Neural progenitor cell (in vitro differentiated cells): ENCODE measurements at regions not wholly inside any gene's neighbourhood (a gene's known extent, or its start where the extent isn't known, plus 50 kb on each side); places are given as distances from the start of the nearest gene placed in this dataset.
"Not testable (repeated sequence)": the region's sequence is repeated elsewhere in the genome, so short reads cannot be mapped to it uniquely, and the experiment has no call there.

Experiments used
- DNase-seq: peaks from one replicate; pipeline ENCODE4 v3.0.0-alpha.2; 2016; ENCODE audit warnings: low spot score
- H2AFZ ChIP-seq: fragments of 200-600 bp; sonication (generic); replicated peaks from 2 replicates; pipeline ENCODE4 v1.6.1; 2016; ENCODE audit warnings: antibody characterized with exemption
- H3F3A ChIP-seq: fragments of 200-600 bp; sonication (generic); 2 replicates; pipeline ENCODE4 v1.6.1; 2016; ENCODE audit warnings: antibody characterized with exemption, low read depth
- H3K27ac ChIP-seq: fragments of 200-600 bp; sonication (generic); 2 replicates; pipeline ENCODE4 v1.5.1; 2016; ENCODE audit warnings: mild to moderate bottlenecking
- H3K27me3 ChIP-seq: fragments of 200-600 bp; sonication (generic); 2 replicates; pipeline ENCODE4 v1.6.1; 2016; ENCODE audit warnings: mild to moderate bottlenecking, moderate library complexity
- H3K36me3 ChIP-seq: fragments of 200-600 bp; sonication (generic); 2 replicates; pipeline ENCODE4 v1.5.1; 2016
- H3K4me1 ChIP-seq: fragments of 200-600 bp; sonication (generic); 2 replicates; pipeline ENCODE4 v1.6.1; 2016; ENCODE audit warnings: mixed run types
- H3K4me2 ChIP-seq: fragments of 200-600 bp; sonication (generic); 2 replicates; pipeline ENCODE4 v1.6.1; 2016
- H3K4me3 ChIP-seq: fragments of 200-600 bp; sonication (generic); 2 replicates; pipeline ENCODE4 v1.5.1; 2016
- H3K79me2 ChIP-seq: fragments of 200-600 bp; sonication (generic); 2 replicates; pipeline ENCODE4 v1.6.1; 2016; ENCODE audit warnings: low read depth
- H3K9ac ChIP-seq: fragments of 200-600 bp; sonication (generic); 2 replicates; pipeline ENCODE4 v1.6.1; 2016
- H3K9me3 ChIP-seq: fragments of 200-600 bp; sonication (generic); 2 replicates; pipeline ENCODE4 v1.5.1; 2016; ENCODE audit warnings: low read depth
- H4K20me1 ChIP-seq: fragments of 200-600 bp; sonication (generic); 2 replicates; pipeline ENCODE4 v1.6.1; 2016; ENCODE audit warnings: low read depth
- H3K27ac Mint-ChIP-seq: 3 replicates; pipeline ENCODE4 v1.8.0; 2021; ENCODE audit warnings: mixed read lengths
- H3K27me3 Mint-ChIP-seq: 2 replicates; pipeline ENCODE4 v1.8.0; 2022; ENCODE audit warnings: low read depth, mild to moderate bottlenecking, inconsistent platforms, moderate library complexity, mixed read lengths; ENCODE audit not compliant: insufficient read depth
- H3K36me3 Mint-ChIP-seq: 3 replicates; pipeline ENCODE4 v1.8.0; 2021; ENCODE audit warnings: mixed read lengths
- H3K4me1 Mint-ChIP-seq: 3 replicates; pipeline ENCODE4 v1.8.0; 2021; ENCODE audit warnings: mixed read lengths
- H3K4me3 Mint-ChIP-seq: 3 replicates; pipeline ENCODE4 v1.8.0; 2021; ENCODE audit warnings: mild to moderate bottlenecking, moderate library complexity, mixed read lengths
- H3K9me3 Mint-ChIP-seq: 3 replicates; pipeline ENCODE4 v1.8.0; 2020; ENCODE audit warnings: mixed read lengths
- CTCF ChIP-seq: fragments of 200-600 bp; sonication (generic); IDR thresholded peaks from 2 replicates; pipeline ENCODE4 v1.5.1; 2017; ENCODE audit warnings: antibody characterized with exemption, mild to moderate bottlenecking
- EZH2 ChIP-seq: fragments of 200-600 bp; sonication (generic); IDR thresholded peaks from 2 replicates; pipeline ENCODE4 v1.6.1; 2017; ENCODE audit warnings: antibody characterized with exemption, mild to moderate bottlenecking, moderate library complexity
- EZH2phosphoT487 ChIP-seq: fragments of 200-600 bp; sonication (generic); IDR thresholded peaks from 2 replicates; pipeline ENCODE4 v1.6.1; 2017; ENCODE audit warnings: antibody characterized with exemption

DNA sequence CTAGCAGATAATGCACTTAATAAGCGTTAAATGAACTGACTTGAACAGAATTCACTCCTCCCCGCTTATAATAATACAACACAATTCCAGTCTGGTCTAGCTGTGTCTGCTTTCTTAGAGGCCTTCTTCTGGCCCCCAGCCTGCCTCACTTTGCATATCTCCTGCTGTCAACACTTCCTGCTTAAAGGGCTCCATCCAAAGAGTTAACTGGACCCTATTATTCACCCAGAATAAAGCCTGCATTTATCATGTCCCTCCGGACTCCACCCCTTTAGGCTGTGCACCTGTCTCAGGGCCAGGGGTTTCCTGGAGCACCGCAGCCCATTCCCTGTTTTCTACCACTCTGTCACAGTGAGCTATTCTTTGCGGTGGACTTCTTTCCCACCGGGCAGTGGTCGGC, 115.4 kb upstream of the FOXN2 start:
- peak; percentile 53 for DNase-seq
- Mint-ChIP-seq H3K36me3 (no peaks in the 10 kb centered on the region), H3K27ac (no peak overlapping the region)

DNA sequence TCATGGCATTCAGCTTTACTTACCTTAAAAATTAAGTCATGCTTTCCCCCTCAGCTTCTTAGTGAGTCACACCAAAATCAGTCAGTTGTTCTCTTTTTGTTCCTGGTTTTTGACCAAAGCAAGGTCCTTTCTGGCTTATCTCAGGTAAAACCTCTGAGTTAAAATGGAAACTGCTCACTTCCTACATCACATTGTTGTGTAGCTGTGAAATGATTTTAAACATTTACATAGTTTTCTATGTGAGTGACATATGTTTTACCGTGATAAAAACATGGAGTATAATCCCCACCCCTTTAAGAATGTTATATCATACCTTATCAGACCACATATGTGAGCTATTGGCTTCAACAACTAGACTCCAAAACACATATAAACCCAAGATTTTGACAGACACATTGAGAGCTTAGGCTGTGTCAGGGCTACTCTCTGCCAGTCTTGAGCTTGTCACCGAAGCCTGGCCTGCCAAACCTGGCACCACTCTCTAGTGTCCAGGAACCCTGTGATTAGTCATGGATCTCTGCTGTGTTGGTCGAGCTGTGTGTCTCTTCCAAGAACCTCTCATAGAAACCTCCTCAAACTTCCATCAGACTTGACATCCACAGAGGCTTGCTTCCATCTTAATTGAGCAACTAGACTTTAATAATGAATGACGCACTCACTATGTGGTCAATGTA, 113.7 kb upstream of the FOXN2 start:
- Histone ChIP-seq H3K27ac (no peak overlapping the region), H3K36me3 (no peaks in the 10 kb centered on the region), H3F3A (peaks cover 3% of the 10 kb centered on the region), H3K4me1 (peaks cover 27% of the 10 kb centered on the region), H3K4me3 (no peak overlapping the region), H3K27me3 (no peaks in the 10 kb centered on the region), H3K79me2 (no peaks in the 10 kb centered on the region), H3K9me3 (no peaks in the 10 kb centered on the region), H3K4me2 (no peak overlapping the region), H2AFZ (no peak overlapping the region), H3K9ac (no peak overlapping the region), H4K20me1 (no peaks in the 10 kb centered on the region)
- H3K27ac Mint-ChIP-seq = no peak overlapping the region
- TF ChIP-seq EZH2 (no peak), CTCF (no peak), EZH2phosphoT487 (no peak)
- no peak overlapping the region for H3K4me3 Mint-ChIP-seq
- DNase-seq = no peak
- H3K9me3 Mint-ChIP-seq = peaks cover 3% of the 10 kb centered on the region
- no peaks in the 10 kb centered on the region for H3K36me3 Mint-ChIP-seq
- peaks cover 10% of the 10 kb centered on the region for H3K27me3 Mint-ChIP-seq
- H3K4me1 Mint-ChIP-seq = peaks cover 44% of the 10 kb centered on the region

More for the DNA sequence above, 115.4 kb upstream of the FOXN2 start:
- H3K4me1 ChIP-seq = peaks cover 17% of the 10 kb centered on the region
- H3K27me3 ChIP-seq = no peaks in the 10 kb centered on the region
- no peak overlapping the region for H3K9ac ChIP-seq
- TF ChIP-seq EZH2phosphoT487 (no peak), EZH2 (no peak)
- peaks cover 3% of the 10 kb centered on the region for H3F3A ChIP-seq
- Mint-ChIP-seq H3K27me3 (peaks cover 12% of the 10 kb centered on the region), H3K4me3 (peak overlapping the region; percentile 77), H3K4me1 (peaks cover 46% of the 10 kb centered on the region), H3K9me3 (no peaks in the 10 kb centered on the region)
- no peaks in the 10 kb centered on the region for H3K36me3 ChIP-seq
- no peak overlapping the region for H3K27ac ChIP-seq
- no peaks in the 10 kb centered on the region for H3K9me3 ChIP-seq
- H3K79me2 ChIP-seq = no peaks in the 10 kb centered on the region
- H3K4me3 ChIP-seq = no peak overlapping the region
- no peak overlapping the region for H2AFZ ChIP-seq
- H3K4me2 ChIP-seq = peak overlapping the region; percentile 25
- H4K20me1 ChIP-seq = no peaks in the 10 kb centered on the region

GRCh38 chr2:48201435-48201834, 113.0 kb upstream of the FOXN2 start:
- not testable (repeated sequence) for DNase-seq

GRCh38 chr2:48202863-48203642, 111.4 kb upstream of the FOXN2 start:
- H3K9ac ChIP-seq = no peak overlapping the region
- H3K4me1 ChIP-seq = peaks cover 26% of the 10 kb centered on the region
- Mint-ChIP-seq H3K4me1 (peaks cover 32% of the 10 kb centered on the region), H3K4me3 (no peak overlapping the region), H3K27me3 (peaks cover 8% of the 10 kb centered on the region), H3K9me3 (peaks cover 3% of the 10 kb centered on the region), H3K36me3 (no peaks in the 10 kb centered on the region), H3K27ac (no peak overlapping the region)
- H3K79me2 ChIP-seq = no peaks in the 10 kb centered on the region
- no peaks in the 10 kb centered on the region for H3K27me3 ChIP-seq
- TF ChIP-seq EZH2 (no peak), EZH2phosphoT487 (no peak), CTCF (no peak)
- H3K9me3 ChIP-seq = no peaks in the 10 kb centered on the region
- no peak overlapping the region for H3K4me3 ChIP-seq
- H3K27ac ChIP-seq = no peak overlapping the region
- H3K4me2 ChIP-seq = no peak overlapping the region
- no peaks in the 10 kb centered on the region for H3K36me3 ChIP-seq
- H4K20me1 ChIP-seq = no peaks in the 10 kb centered on the region
- no peak overlapping the region for H2AFZ ChIP-seq
- peaks cover 3% of the 10 kb centered on the region for H3F3A ChIP-seq
- DNase-seq = no peak

More at GRCh38 chr2:48201435-48201834, 113.0 kb upstream of the FOXN2 start:
- not testable (repeated sequence) for H3K4me3 ChIP-seq, H3K27me3 ChIP-seq, H3K36me3 ChIP-seq, H3K4me3 Mint-ChIP-seq, H3K9me3 ChIP-seq, H3K36me3 Mint-ChIP-seq, H3K79me2 ChIP-seq, H3F3A ChIP-seq, H3K9me3 Mint-ChIP-seq, H4K20me1 ChIP-seq, H3K27ac Mint-ChIP-seq, H3K4me2 ChIP-seq, H3K9ac ChIP-seq, H2AFZ ChIP-seq, H3K27ac ChIP-seq
- Mint-ChIP-seq H3K27me3 (peaks cover 12% of the 10 kb centered on the region), H3K4me1 (peaks cover 41% of the 10 kb centered on the region)
- peaks cover 22% of the 10 kb centered on the region for H3K4me1 ChIP-seq
